Gastroesophageal sphincter (tissue), 4 donors: ENCODE measurements at regions not wholly inside any gene's neighbourhood (a gene's known extent, or its start where the extent isn't known, plus 50 kb on each side); places are given as distances from the start of the nearest gene placed in this dataset.

Experiments
- ATAC-seq: fragments of 150-250 bp; one replicate; pipeline ENCODE4 v1.9.1; 2016; ENCODE audit warnings: mild to moderate bottlenecking, moderate library complexity
- H3K27ac ChIP-seq, 4 donors: fragments of 200-600 bp; sonication (generic) in 3 of 4; 1 replicate in 3 of 4; 2 replicates in 1 of 4; pipeline ENCODE4 v1.5.1; 2016 to 2019
- H3K27me3 ChIP-seq: fragments of 200-600 bp; sonication (generic); one replicate; pipeline ENCODE4 v1.5.1; 2019
- H3K36me3 ChIP-seq, 2 donors: fragments of 200-600 bp; sonication (generic); one replicate each; pipeline ENCODE4 v1.5.1; 2019; ENCODE audit warnings: control low read depth in 1 of 2
- H3K4me1 ChIP-seq, 3 donors: fragments of 200-600 bp; sonication (generic); 1 replicate in 2 of 3; 2 replicates in 1 of 3; pipeline ENCODE4 v1.5.1; 2016 to 2019; ENCODE audit warnings: control low read depth in 2 of 3
- H3K4me3 ChIP-seq, 2 donors: fragments of 200-600 bp; sonication (generic); one replicate each; pipeline ENCODE4 v1.5.1; 2019; ENCODE audit warnings: mild to moderate bottlenecking in 1 of 2, moderate library complexity in 1 of 2
- H3K9me3 ChIP-seq, 3 donors: fragments of 200-600 bp; sonication (generic); one replicate each; pipeline ENCODE4 v1.5.1; 2017 to 2019; ENCODE audit warnings: control low read depth in 2 of 3
- CTCF ChIP-seq, 4 experiments: fragments of 200-600 bp in 2 of 4; fragments of 450-650 bp in 2 of 4; sonication (generic) in 1 of 4; IDR thresholded peaks; one replicate each; pipeline ENCODE4 v1.5.1; 2017 to 2019; ENCODE audit warnings: antibody characterized with exemption in 4 of 4, mild to moderate bottlenecking in 2 of 4, moderate library complexity in 2 of 4
- EP300 ChIP-seq: sonication (generic); formaldehyde crosslinking; IDR thresholded peaks from one replicate; pipeline ENCODE4 v1.6.1; 2017; ENCODE audit warnings: antibody characterized with exemption, mild to moderate bottlenecking
- POLR2A ChIP-seq, 2 donors: fragments of 450-650 bp; IDR thresholded peaks; one replicate each; pipeline ENCODE4 v1.6.1; 2017; ENCODE audit warnings: antibody characterized with exemption in 2 of 2, mild to moderate bottlenecking in 2 of 2, moderate library complexity in 1 of 2
- POLR2AphosphoS5 ChIP-seq: sonication (generic); formaldehyde crosslinking; IDR thresholded peaks from one replicate; pipeline ENCODE4 v1.6.1; 2017; ENCODE audit warnings: antibody characterized with exemption
- WGBS, 2 donors: methylation state at CpG; one replicate each; pipeline ENCODE4 v1.1.5; 2018; ENCODE audit warnings: low coverage in 1 of 2; 5-methylcytosine and 5-hydroxymethylcytosine counted together

- Histone ChIP-seq H3K9me3 (peaks cover 0 to 13% (median 0%) of the 10 kb centered on the region in 3 donors), H3K27ac (no peak overlapping the region), H3K27me3 (no peaks in the 10 kb centered on the region), H3K4me1 (no peaks in the 10 kb centered on the region), H3K4me3 (no peak overlapping the region), H3K36me3 (no peaks in the 10 kb centered on the region)
- TF ChIP-seq POLR2AphosphoS5 (no peak), POLR2A (IDR thresholded peaks at IDR 0.05) (no peak), CTCF (IDR thresholded peaks at IDR 0.05) (no peak), EP300 (no peak)
- WGBS, 2 donors = 86 to 93% methylated on average over 7 of the region's 7 CpGs
- no peak for ATAC-seq
These were observed 952.5 kb upstream of the SEMA6D start for GRCh38 chr15:46764851-46765250.

- Histone ChIP-seq H3K27me3 (no peaks in the 10 kb centered on the region), H3K36me3 (no peaks in the 10 kb centered on the region), H3K9me3 (peaks cover 0 to 13% (median 0%) of the 10 kb centered on the region in 3 donors), H3K4me3 (no peak overlapping the region), H3K27ac (no peak overlapping the region), H3K4me1 (no peaks in the 10 kb centered on the region)
- WGBS, 2 donors = 57 to 62% methylated on average over 2 of the region's 2 CpGs
- TF ChIP-seq POLR2A (IDR thresholded peaks at IDR 0.05) = no peak
- no peak for TF ChIP-seq POLR2AphosphoS5
- no peak for TF ChIP-seq CTCF (IDR thresholded peaks at IDR 0.05)
- no peak for TF ChIP-seq EP300
- ATAC-seq = no peak
These were observed 951.3 kb upstream of the SEMA6D start for GRCh38 chr15:46766021-46766420.

GRCh38 chr15:46768287-46768686, 949.0 kb upstream of the SEMA6D start:
- WGBS, 2 donors = 88 to 89% methylated on average over 6 to 8 of the region's 8 CpGs
- H3K4me1 ChIP-seq = no peaks in the 10 kb centered on the region
- ATAC-seq = no peak
- TF ChIP-seq CTCF (IDR thresholded peaks at IDR 0.05) (no peak), EP300 (no peak), POLR2AphosphoS5 (no peak), POLR2A (IDR thresholded peaks at IDR 0.05) (no peak)
- no peak overlapping the region for H3K27ac ChIP-seq
- no peaks in the 10 kb centered on the region for H3K27me3 ChIP-seq
- peaks cover 0 to 13% (median 0%) of the 10 kb centered on the region in 3 donors for H3K9me3 ChIP-seq
- H3K36me3 ChIP-seq = no peaks in the 10 kb centered on the region
- no peak overlapping the region for H3K4me3 ChIP-seq

- H3K4me3 ChIP-seq = no peak overlapping the region
- no peak for TF ChIP-seq EP300
- no peak for TF ChIP-seq POLR2A (IDR thresholded peaks at IDR 0.05)
- TF ChIP-seq POLR2AphosphoS5 = no peak
- no peak for TF ChIP-seq CTCF (IDR thresholded peaks at IDR 0.05)
- no peaks in the 10 kb centered on the region for H3K27me3 ChIP-seq
- no peaks in the 10 kb centered on the region for H3K4me1 ChIP-seq
- peaks cover 0 to 12% (median 0%) of the 10 kb centered on the region in 3 donors for H3K9me3 ChIP-seq
- H3K36me3 ChIP-seq = no peaks in the 10 kb centered on the region
- no peak overlapping the region for H3K27ac ChIP-seq
- WGBS, 2 donors = 75 to 86% methylated on average over 2 to 9 of the region's 9 CpGs
- ATAC-seq = no peak
These were observed 944.3 kb upstream of the SEMA6D start for GRCh38 chr15:46773016-46773415.

- TF ChIP-seq POLR2A (IDR thresholded peaks at IDR 0.05) = no peak
These were observed 938.4 kb upstream of the SEMA6D start for GRCh38 chr15:46778876-46779275.

More at GRCh38 chr15:46778876-46779275, 938.4 kb upstream of the SEMA6D start:
- Histone ChIP-seq H3K36me3 (no peaks in the 10 kb centered on the region), H3K9me3 (no peaks in the 10 kb centered on the region), H3K27me3 (no peaks in the 10 kb centered on the region), H3K4me3 (no peak overlapping the region), H3K27ac (no peak overlapping the region), H3K4me1 (no peaks in the 10 kb centered on the region)
- WGBS, 2 donors = 67 to 74% methylated on average over 4 to 5 of the region's 5 CpGs
- ATAC-seq = no peak
